GM08714 (cell line): ENCODE measurements at regions not wholly inside any gene's neighbourhood (a gene's known extent, or its start where the extent isn't known, plus 50 kb on each side); places are given as distances from the start of the nearest gene placed in this dataset.

ENCODE experiments used
- H3K4me3 ChIP-seq: fragments of 200-500 bp; sonication (Bioruptor generic); 2 replicates; pipeline ENCODE4 v1.5.1; 2014; ENCODE audit warnings: mild to moderate bottlenecking, low read length, inconsistent platforms
- ZNF274 ChIP-seq: IDR thresholded peaks from 2 replicates; pipeline ENCODE4 v1.6.1; 2012; ENCODE audit warnings: mild to moderate bottlenecking, low read depth, low read length

- no peak for TF ChIP-seq ZNF274
- H3K4me3 ChIP-seq = no peak overlapping the region
Observed at GRCh38 chr7:18128846-18129245, 101.2 kb upstream of the PRPS1L1 start.

GRCh38 chr7:18132811-18133210, 105.2 kb upstream of the PRPS1L1 start:
- H3K4me3 ChIP-seq = no peak overlapping the region
- TF ChIP-seq ZNF274 = no peak

- TF ChIP-seq ZNF274 = no peak
Observed at GRCh38 chr7:18133921-18134320, 106.3 kb upstream of the PRPS1L1 start.

GRCh38 chr7:18140943-18141342, 113.3 kb upstream of the PRPS1L1 start:
- no peak overlapping the region for H3K4me3 ChIP-seq
- TF ChIP-seq ZNF274 = no peak

More at GRCh38 chr7:18133921-18134320, 106.3 kb upstream of the PRPS1L1 start:
- H3K4me3 ChIP-seq = no peak overlapping the region

- no peak for TF ChIP-seq ZNF274
- H3K4me3 ChIP-seq = no peak overlapping the region
Observed at GRCh38 chr7:18144166-18144565, 116.5 kb upstream of the PRPS1L1 start.

GRCh38 chr7:18145160-18145559, 117.5 kb upstream of the PRPS1L1 start:
- H3K4me3 ChIP-seq = no peak overlapping the region
- no peak for TF ChIP-seq ZNF274

- TF ChIP-seq ZNF274 = no peak
Observed at GRCh38 chr7:18151422-18151821, 123.8 kb upstream of the PRPS1L1 start.

GRCh38 chr7:18153183-18153748, 125.6 kb upstream of the PRPS1L1 start:
- no peak overlapping the region for H3K4me3 ChIP-seq
- no peak for TF ChIP-seq ZNF274

More at GRCh38 chr7:18151422-18151821, 123.8 kb upstream of the PRPS1L1 start:
- no peak overlapping the region for H3K4me3 ChIP-seq

- no peak for TF ChIP-seq ZNF274
- H3K4me3 ChIP-seq = no peak overlapping the region
Observed at GRCh38 chr7:18154726-18155125, 127.1 kb upstream of the PRPS1L1 start.

GRCh38 chr7:18157233-18157632, 129.6 kb upstream of the PRPS1L1 start:
- no peak for TF ChIP-seq ZNF274
- no peak overlapping the region for H3K4me3 ChIP-seq

GRCh38 chr7:18162657-18163056, 135.0 kb upstream of the PRPS1L1 start:
- H3K4me3 ChIP-seq = no peak overlapping the region
- TF ChIP-seq ZNF274 = no peak

GRCh38 chr7:18163091-18163490, 135.4 kb upstream of the PRPS1L1 start:
- H3K4me3 ChIP-seq = no peak overlapping the region
- TF ChIP-seq ZNF274 = no peak

GRCh38 chr7:18165166-18165565, 137.5 kb upstream of the PRPS1L1 start:
- no peak for TF ChIP-seq ZNF274
- no peak overlapping the region for H3K4me3 ChIP-seq

GRCh38 chr7:18166002-18166401, 138.4 kb upstream of the PRPS1L1 start:
- no peak overlapping the region for H3K4me3 ChIP-seq
- no peak for TF ChIP-seq ZNF274

- no peak for TF ChIP-seq ZNF274
- H3K4me3 ChIP-seq = no peak overlapping the region
Observed at GRCh38 chr7:18167815-18168214, 140.2 kb upstream of the PRPS1L1 start.

- no peak overlapping the region for H3K4me3 ChIP-seq
- TF ChIP-seq ZNF274 = no peak
Observed at GRCh38 chr7:18174996-18175395, 147.3 kb upstream of the PRPS1L1 start.
